H1 (cell line): ENCODE measurements at regions not wholly inside any gene's neighbourhood (a gene's known extent, or its start where the extent isn't known, plus 50 kb on each side); places are given as distances from the start of the nearest gene placed in this dataset.

Source experiments
- ATF3 ChIP-seq: IDR thresholded peaks from 2 replicates; pipeline ENCODE4 v1.6.1; 2011; ENCODE audit warnings: low read depth, mild to moderate bottlenecking, low read length; ENCODE audit not compliant: insufficient read depth
- CHD7 ChIP-seq: fragments of 300-600 bp; sonication (generic); IDR thresholded peaks from 2 replicates; pipeline ENCODE4 v1.7.1; 2012; ENCODE audit warnings: low read length, moderate library complexity, mild to moderate bottlenecking, inconsistent platforms; ENCODE audit not compliant: insufficient replicate concordance
- EZH2 ChIP-seq: fragments of 200-600 bp; sonication (generic); IDR thresholded peaks from 2 replicates; pipeline ENCODE4 v1.7.1; 2012; ENCODE audit warnings: low read depth, mild to moderate bottlenecking, moderate library complexity, low read length, inconsistent platforms; ENCODE audit not compliant: severe bottlenecking
- KDM1A ChIP-seq: fragments of 200-600, 300-600 bp; sonication (generic); IDR thresholded peaks from 2 replicates; pipeline ENCODE4 v1.7.1; 2016; ENCODE audit warnings: mild to moderate bottlenecking, low read length, borderline replicate concordance
- SP4 ChIP-seq: IDR thresholded peaks from 2 replicates; pipeline ENCODE4 v1.6.1; 2012; ENCODE audit warnings: low read length, inconsistent platforms

- TF ChIP-seq CHD7 (no peak), KDM1A (no peak), SP4 (no peak), ATF3 (no peak), EZH2 (no peak)
These were observed 510.0 kb downstream of the KCTD16 start (continued) for GRCh38 chr5:144680711-144681110.
